IPS DF 6.9 (cell line): ENCODE measurements at regions not wholly inside any gene's neighbourhood (a gene's known extent, or its start where the extent isn't known, plus 50 kb on each side); places are given as distances from the start of the nearest gene placed in this dataset.
"Not testable (repeated sequence)": the region's sequence is repeated elsewhere in the genome, so short reads cannot be mapped to it uniquely, and the experiment has no call there.

Experiments
- DNase-seq: peaks from one replicate; pipeline ENCODE4 v3.0.0-alpha.2; 2013; ENCODE audit warnings: low read depth, low spot score
- H3K27ac ChIP-seq: one replicate; pipeline ENCODE4 v1.5.1; 2013; ENCODE audit warnings: low read length, control low read depth
- H3K27me3 ChIP-seq: 2 replicates; pipeline ENCODE4 v1.6.1; 2013; ENCODE audit warnings: mild to moderate bottlenecking, low read length; ENCODE audit not compliant: control insufficient read depth, insufficient read depth
- H3K36me3 ChIP-seq: 2 replicates; pipeline ENCODE4 v1.6.1; 2013; ENCODE audit warnings: low read length; ENCODE audit not compliant: control insufficient read depth, insufficient read depth
- H3K4me1 ChIP-seq: 2 replicates; pipeline ENCODE4 v1.6.1; 2013; ENCODE audit warnings: low read length; ENCODE audit not compliant: control insufficient read depth, insufficient read depth
- H3K4me3 ChIP-seq: 2 replicates; pipeline ENCODE4 v1.5.1; 2013; ENCODE audit warnings: mild to moderate bottlenecking, low read length
- H3K9me3 ChIP-seq: 2 replicates; pipeline ENCODE4 v1.6.1; 2013; ENCODE audit warnings: low read length, inconsistent platforms; ENCODE audit not compliant: control insufficient read depth, insufficient read depth
- WGBS: extraction: QIAGEN DNeasy Blood & Tissue Kit; methylation state at CpG from one replicate; pipeline ENCODE4 v1.1.7; 2013; ENCODE audit warnings: mixed read lengths, missing lambda C conversion rate; ENCODE audit not compliant: insufficient read length, insufficient coverage; 5-methylcytosine and 5-hydroxymethylcytosine counted together

GRCh38 chr9:115691693-115692092, 461.9 kb upstream of the PAPPA start:
- Histone ChIP-seq H3K27me3 (no peaks in the 10 kb centered on the region), H3K36me3 (no peaks in the 10 kb centered on the region), H3K27ac (no peak overlapping the region), H3K4me3 (no peak overlapping the region), H3K4me1 (no peaks in the 10 kb centered on the region), H3K9me3 (no peaks in the 10 kb centered on the region)
- WGBS: no CpG with 5 or more reads among the region's 3 CpGs
- no peak for DNase-seq

- not testable (repeated sequence) for H3K27me3 ChIP-seq, H3K27ac ChIP-seq
Observed at GRCh38 chr9:115692868-115693267, 460.7 kb upstream of the PAPPA start.

DNA sequence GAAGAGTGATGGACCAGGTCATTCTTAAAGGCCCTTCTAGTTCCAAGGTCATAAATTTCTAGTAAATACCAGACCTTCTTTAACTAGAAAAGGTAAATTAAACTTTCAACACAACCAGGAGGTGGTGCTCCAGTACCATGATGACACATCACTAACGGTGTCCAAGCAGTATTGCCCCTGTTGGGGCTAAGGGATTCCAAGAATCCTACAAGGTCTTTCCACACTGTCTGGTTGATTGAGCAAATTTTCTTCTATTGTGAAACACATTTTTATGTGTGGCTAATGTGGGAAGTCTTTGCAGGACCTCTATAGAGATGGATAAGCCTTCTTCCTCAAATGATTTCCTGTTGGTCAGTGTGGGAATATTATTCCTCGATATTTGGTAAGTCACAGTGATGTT, 459.6 kb upstream of the PAPPA start:
- H3K4me1 ChIP-seq: no peaks in the 10 kb centered on the region
- no peak overlapping the region for H3K27ac ChIP-seq
- WGBS: 100% methylated on average over 1 of the region's 2 CpGs
- H3K4me3 ChIP-seq: no peak overlapping the region
- peak; percentile 43 for DNase-seq
- H3K36me3 ChIP-seq: no peaks in the 10 kb centered on the region
- no peaks in the 10 kb centered on the region for H3K9me3 ChIP-seq
- no peaks in the 10 kb centered on the region for H3K27me3 ChIP-seq

More at GRCh38 chr9:115692868-115693267, 460.7 kb upstream of the PAPPA start:
- H3K4me1 ChIP-seq, DNase-seq, H3K36me3 ChIP-seq, H3K9me3 ChIP-seq, H3K4me3 ChIP-seq: not testable (repeated sequence)
- WGBS: no CpG with 5 or more reads among the region's 2 CpGs

GRCh38 chr9:115694991-115695390, 458.6 kb upstream of the PAPPA start:
- DNase-seq: no peak
- Histone ChIP-seq H3K4me3 (no peak overlapping the region), H3K27me3 (no peaks in the 10 kb centered on the region), H3K4me1 (no peaks in the 10 kb centered on the region), H3K9me3 (no peaks in the 10 kb centered on the region), H3K36me3 (no peaks in the 10 kb centered on the region), H3K27ac (no peak overlapping the region)

GRCh38 chr9:115712981-115713380, 440.6 kb upstream of the PAPPA start:
- WGBS: no CpG with 5 or more reads among the region's 2 CpGs
- Histone ChIP-seq H3K27me3 (no peaks in the 10 kb centered on the region), H3K27ac (no peak overlapping the region), H3K36me3 (no peaks in the 10 kb centered on the region), H3K4me3 (no peak overlapping the region), H3K4me1 (no peaks in the 10 kb centered on the region), H3K9me3 (no peaks in the 10 kb centered on the region)
- DNase-seq: no peak

DNA sequence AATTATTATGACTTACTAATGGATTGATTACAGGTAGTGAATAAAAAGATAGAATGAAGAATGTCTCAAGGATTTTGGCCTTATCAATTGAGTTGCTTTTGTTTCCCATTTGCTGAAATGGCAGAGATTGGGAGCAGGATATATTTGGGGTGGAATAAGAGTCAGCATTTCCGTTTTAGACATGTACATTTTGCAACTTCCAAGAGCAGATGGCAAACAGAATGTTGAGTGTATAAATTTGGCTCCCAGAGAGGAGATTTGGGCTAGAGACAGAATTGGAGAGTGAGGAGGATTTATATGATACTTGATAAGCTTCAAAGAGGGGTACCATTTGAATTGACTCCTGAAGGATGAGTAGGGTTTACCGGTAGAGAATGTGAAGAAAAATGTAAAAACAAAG, 437.9 kb upstream of the PAPPA start:
- no CpG with 5 or more reads among the region's 2 CpGs for WGBS
- Histone ChIP-seq H3K4me3 (no peak overlapping the region), H3K9me3 (no peaks in the 10 kb centered on the region), H3K36me3 (no peaks in the 10 kb centered on the region), H3K27ac (no peak overlapping the region), H3K27me3 (no peaks in the 10 kb centered on the region), H3K4me1 (no peaks in the 10 kb centered on the region)
- DNase-seq: no peak

GRCh38 chr9:115717298-115717697, 436.3 kb upstream of the PAPPA start:
- Histone ChIP-seq H3K4me3 (no peak overlapping the region), H3K4me1 (no peaks in the 10 kb centered on the region), H3K9me3 (no peaks in the 10 kb centered on the region), H3K36me3 (no peaks in the 10 kb centered on the region), H3K27me3 (no peaks in the 10 kb centered on the region), H3K27ac (no peak overlapping the region)
- DNase-seq: no peak

GRCh38 chr9:115717711-115718173, 435.8 kb upstream of the PAPPA start:
- no peak for DNase-seq
- no peaks in the 10 kb centered on the region for H3K9me3 ChIP-seq
- H3K27ac ChIP-seq: no peak overlapping the region
- no peaks in the 10 kb centered on the region for H3K27me3 ChIP-seq
- H3K36me3 ChIP-seq: no peaks in the 10 kb centered on the region
- no peaks in the 10 kb centered on the region for H3K4me1 ChIP-seq
- no peak overlapping the region for H3K4me3 ChIP-seq
- WGBS: no CpG with 5 or more reads among the region's 1 CpG

DNA sequence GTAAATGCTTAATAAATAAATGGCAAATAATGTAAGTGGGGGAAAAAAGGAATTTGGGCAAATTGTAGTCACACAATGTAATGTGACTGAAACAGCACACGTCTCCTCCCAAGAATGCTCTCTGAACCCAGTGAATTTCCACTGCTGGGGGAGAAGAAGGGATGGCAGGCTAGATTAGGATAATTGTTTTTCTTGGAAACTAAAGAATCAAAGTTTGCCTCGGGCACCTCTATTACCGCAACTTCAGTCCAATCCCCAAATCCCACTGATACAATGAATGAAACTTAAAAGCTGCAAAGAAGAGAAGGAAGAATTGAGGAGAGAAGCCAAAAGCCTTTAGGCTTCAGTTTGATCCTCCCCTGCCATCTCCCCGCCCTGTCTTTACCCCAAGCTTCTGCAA, 423.2 kb upstream of the PAPPA start:
- no peaks in the 10 kb centered on the region for H3K27me3 ChIP-seq
- no peaks in the 10 kb centered on the region for H3K36me3 ChIP-seq
- WGBS: no CpG with 5 or more reads among the region's 4 CpGs
- H3K4me1 ChIP-seq: no peaks in the 10 kb centered on the region
- H3K4me3 ChIP-seq: no peak overlapping the region
- DNase-seq: no peak
- H3K27ac ChIP-seq: no peak overlapping the region
- no peaks in the 10 kb centered on the region for H3K9me3 ChIP-seq

- Histone ChIP-seq H3K9me3 (no peaks in the 10 kb centered on the region), H3K4me1 (no peaks in the 10 kb centered on the region), H3K36me3 (no peaks in the 10 kb centered on the region), H3K4me3 (no peak overlapping the region), H3K27me3 (no peaks in the 10 kb centered on the region), H3K27ac (no peak overlapping the region)
- WGBS: 100% methylated on average over 1 of the region's 1 CpG
- no peak for DNase-seq
Observed at GRCh38 chr9:115730845-115731244, 422.7 kb upstream of the PAPPA start.

DNA sequence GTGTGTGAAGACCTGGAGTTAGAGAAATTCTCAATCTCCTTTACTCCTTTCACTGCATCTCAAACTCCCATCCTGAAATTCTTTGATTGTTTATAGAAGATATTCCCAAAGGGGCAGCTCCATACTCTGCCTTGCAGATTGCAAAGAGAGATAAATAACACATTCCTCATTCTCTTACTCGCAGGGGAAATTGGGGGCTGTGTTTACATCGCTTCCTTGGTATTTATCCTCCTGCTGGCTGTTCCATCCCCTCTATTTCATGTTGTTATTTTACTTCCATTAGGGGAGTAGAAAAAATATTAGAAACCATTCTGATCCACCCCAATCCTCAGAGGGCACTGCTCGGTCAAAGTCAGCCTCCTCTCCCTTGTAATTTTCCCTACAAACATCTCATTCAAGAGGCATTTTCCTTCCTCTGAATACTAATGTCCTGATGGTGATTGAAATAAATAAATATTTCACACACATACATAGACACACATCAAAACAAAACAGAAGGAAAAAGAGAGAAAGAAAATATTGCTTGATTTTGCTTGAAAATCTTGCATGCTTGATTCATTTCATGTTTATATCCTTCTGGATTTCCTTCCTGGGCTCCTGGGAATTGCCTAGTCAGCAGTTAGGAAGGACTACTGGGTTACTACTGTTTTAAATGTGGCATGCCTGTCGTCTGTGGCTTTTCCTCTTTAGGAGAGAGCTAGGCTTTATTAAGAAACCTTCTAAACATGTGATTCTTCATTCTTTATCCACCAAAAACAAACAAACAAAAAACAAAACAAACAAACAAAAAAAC, 420.1 kb upstream of the PAPPA start:
- H3K27me3 ChIP-seq: no peaks in the 10 kb centered on the region
- DNase-seq: no peak
- H3K27ac ChIP-seq: no peak overlapping the region
- no peak overlapping the region for H3K4me3 ChIP-seq
- no CpG with 5 or more reads among the region's 4 CpGs for WGBS
- H3K36me3 ChIP-seq: no peaks in the 10 kb centered on the region
- no peaks in the 10 kb centered on the region for H3K9me3 ChIP-seq
- no peaks in the 10 kb centered on the region for H3K4me1 ChIP-seq
